ENCODE measurements at regions not wholly inside any gene's neighbourhood (a gene's known extent, or its start where the extent isn't known, plus 50 kb on each side); places are given as distances from the start of the nearest gene placed in this dataset.
"Not testable (repeated sequence)": the region's sequence is repeated elsewhere in the genome, so short reads cannot be mapped to it uniquely, and the experiment has no call there.

GRCh38 chr6:50421041-50421440 lies 292.3 kb upstream of the TFAP2D start:
- not testable (repeated sequence) for TF ChIP-seq POLR2A, CTCF (IDR thresholded peaks at IDR 0.05)
